SKM-1 treated with dmso at 0.1 percent for 144 hours (cell line): ENCODE measurements at regions not wholly inside any gene's neighbourhood (a gene's known extent, or its start where the extent isn't known, plus 50 kb on each side); places are given as distances from the start of the nearest gene placed in this dataset.
A peak's percentile ranks its signal among the peaks of the same experiment; 100 is the strongest.
"Not testable (repeated sequence)": the region's sequence is repeated elsewhere in the genome, so short reads cannot be mapped to it uniquely, and the experiment has no call there.

Source experiments
- DNase-seq: peaks from one replicate; lab custom pipeline; 2025; ENCODE audit not compliant: unreplicated experiment; lab: John Stamatoyannopoulos, UW

- DNase-seq: no peak
These were observed 1616.1 kb upstream of the ADGRL3 start for GRCh38 chr4:59583845-59584568.

DNA sequence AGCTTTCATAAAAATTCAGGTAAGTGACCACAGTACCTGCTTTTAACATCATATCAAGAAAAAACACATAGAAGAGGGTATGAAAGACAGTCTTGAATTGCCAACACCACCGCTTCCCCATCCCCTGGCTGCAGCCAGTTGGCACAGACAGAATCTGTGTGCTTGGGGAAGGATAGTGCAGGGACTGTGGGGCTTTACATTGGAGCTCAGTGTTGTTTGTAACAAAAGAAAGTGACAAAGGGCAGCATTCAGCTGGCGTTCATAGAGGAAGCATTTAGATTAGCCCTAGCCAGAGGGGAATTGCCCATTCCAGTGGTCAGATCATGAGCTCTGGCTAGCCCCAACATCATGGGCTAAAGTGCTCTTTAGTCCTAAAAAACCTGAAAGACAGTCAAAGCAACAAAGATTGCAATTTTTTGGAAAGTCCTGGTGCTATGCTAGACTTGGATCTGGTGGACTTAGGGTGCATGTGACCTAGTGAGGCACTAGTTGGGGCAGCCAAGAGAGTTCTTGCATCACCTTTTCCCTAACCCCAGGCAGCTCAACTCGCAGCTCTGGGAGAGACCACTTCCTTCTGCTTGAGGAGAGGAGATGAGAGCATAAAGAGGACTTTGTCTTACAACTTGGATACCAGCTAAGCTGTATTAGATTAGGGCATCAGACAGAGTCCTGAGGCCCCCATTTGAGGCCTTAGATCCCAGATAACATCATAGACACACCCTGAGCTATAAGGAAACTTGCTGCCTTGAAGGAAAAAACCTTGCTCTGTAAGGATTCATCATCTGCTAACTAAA, 1602.4 kb upstream of the ADGRL3 start:
- DNase-seq: peak; percentile 19

GRCh38 chr4:59598330-59598618, 1601.9 kb upstream of the ADGRL3 start:
- DNase-seq: no peak

DNA sequence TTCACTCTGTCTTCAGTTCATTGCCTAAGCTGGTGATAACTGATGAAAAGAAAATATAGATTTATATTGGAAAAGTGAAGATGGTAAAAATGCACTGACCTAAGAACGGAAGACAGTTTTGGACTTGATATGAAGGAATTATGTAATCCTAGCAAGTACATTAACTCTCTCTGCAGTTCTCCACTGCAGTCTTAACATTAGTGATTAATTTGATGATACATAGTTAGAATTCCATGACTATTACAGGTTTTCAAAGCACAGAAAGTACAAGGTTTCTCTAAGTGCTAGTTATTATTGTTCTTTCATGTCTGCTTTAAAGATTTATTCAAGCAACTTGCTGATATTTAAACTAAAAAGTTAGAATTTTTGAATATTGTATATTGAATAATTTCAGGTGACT, 1591.7 kb upstream of the ADGRL3 start:
- DNase-seq: no peak

DNA sequence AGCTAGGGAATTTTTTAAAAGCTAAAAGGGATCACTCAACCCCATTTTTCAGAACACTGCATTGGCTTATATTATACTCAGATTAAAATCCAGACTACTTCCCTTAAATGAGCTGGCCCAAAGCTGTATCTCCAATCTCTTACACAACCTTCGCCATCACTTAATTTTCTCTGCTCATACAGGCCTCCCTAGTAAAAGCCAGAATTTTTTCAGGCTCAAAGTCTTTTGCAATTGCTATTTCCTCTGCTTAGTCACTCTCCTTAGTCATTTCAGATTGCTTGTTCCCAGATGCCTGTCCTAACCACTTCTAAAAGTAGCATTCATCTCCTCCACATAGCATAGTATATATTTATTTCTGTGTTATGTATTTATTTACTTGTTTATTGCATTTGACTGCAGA, 1587.9 kb upstream of the ADGRL3 start:
- peak; percentile 79 for DNase-seq

DNA sequence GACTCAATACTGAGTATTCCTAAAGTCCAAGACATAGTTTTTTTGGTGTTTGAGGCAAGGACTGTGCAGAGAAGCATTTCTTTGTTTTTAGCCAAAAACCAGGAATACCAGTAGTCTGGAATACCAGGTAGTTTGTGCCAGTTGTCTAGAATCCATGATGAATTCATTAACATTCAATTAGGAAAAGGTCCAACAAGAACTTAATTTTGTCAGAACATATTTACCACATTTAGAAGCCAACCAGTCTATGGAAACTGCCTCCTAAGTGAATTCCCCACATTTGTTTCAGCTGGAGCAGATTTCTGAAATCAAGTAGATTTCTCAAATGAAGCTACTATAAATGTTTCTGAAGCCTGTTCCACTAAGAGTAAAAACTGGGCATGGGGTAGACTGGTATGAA, 1584.8 kb upstream of the ADGRL3 start:
- no peak for DNase-seq

DNA sequence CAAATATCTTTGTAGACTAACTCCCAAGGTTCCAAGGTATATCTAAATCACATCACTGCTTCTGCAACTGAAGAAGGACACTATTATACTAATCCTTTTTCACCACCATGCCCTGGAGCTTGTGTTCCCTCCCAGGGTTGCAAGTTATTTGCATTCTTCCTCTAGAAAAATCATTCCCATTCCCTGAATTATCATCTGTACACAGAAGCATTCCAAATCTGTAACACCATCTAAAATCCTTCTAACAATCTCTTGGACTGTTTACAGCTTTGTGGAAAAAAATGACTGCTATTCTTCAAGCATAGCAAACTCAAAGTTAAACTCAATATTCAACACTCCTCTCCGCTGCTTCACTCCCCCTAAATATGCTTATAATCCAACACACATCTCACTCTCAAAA, 1570.8 kb upstream of the ADGRL3 start:
- DNase-seq: no peak

DNA sequence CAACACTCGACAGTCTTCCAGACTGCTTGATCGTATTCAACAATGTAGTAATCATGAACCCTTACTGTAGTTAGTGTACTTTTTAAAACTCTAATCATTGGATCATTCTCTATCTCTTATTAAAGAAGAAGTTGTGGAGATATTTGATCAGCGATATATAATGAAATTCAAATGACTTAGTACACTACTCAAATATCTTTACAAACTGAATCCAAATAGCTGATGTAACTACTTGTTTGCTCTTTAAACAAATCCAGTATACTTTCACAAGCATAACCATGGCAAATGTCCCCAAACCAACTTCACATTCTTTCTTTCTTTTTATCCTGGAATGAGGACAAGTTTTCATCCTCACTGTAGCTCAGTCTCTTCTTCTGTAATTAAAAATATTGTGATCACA, 1569.9 kb upstream of the ADGRL3 start:
- no peak for DNase-seq

- DNase-seq: no peak
These were observed 1569.2 kb upstream of the ADGRL3 start for GRCh38 chr4:59630922-59631321.

DNA sequence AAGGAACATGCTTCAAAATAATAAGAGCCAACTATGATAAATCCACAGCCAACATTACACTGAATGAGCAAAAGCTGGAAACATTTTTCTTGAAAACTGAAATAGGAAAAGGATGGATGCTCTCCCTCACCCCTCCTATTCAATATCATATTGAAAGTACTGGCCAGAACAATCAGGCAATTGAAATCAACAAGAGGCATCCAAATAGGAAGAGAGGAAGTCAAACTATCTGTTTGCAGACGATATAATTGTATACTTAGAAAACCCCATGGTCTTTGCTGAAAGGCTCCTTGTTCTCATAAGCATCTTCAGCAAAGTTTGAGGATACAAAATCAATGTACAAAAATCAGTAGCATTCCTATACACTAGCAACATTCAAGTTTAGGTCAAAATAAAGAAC, 1562.5 kb upstream of the ADGRL3 start:
- DNase-seq: no peak

DNA sequence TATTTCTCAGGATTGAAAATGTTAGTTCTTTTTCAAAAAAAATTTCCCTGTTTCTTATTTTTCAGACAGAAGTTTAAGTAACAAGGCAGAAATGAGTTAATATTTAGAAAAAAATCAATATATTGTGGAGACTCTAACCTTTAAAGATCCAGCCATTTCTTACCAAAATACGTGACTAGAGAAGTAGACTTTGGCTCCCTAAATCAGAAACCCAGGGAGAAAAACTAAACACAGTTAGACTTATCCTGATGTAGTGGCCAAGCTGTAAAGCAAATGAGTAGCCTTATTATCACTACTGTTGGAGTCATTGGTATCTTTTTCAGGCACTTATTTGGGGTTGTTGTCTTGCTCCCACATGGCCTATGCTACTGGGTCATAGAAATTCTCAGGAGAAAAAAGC, 1556.4 kb upstream of the ADGRL3 start:
- no peak for DNase-seq

DNA sequence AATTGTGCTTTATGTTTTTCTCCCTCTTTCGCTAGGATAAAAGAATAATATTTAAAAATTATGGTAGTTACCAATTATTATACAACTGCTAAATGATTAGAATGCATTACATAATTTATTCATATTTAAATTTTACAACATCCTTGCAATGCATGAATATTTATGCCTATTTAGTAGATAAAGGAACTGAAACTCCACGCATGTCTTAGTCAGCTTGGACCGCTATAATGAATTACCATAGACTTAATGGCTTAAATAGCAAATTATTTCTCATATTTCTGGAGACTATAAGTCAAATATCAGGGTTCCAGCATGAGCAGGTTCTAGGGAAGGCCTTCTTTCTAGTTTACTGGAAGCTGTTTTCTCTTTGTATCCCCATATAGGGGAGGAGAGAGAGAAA, 1555.4 kb upstream of the ADGRL3 start:
- no peak for DNase-seq

GRCh38 chr4:59646082-59646481, 1554.0 kb upstream of the ADGRL3 start:
- no peak for DNase-seq

DNA sequence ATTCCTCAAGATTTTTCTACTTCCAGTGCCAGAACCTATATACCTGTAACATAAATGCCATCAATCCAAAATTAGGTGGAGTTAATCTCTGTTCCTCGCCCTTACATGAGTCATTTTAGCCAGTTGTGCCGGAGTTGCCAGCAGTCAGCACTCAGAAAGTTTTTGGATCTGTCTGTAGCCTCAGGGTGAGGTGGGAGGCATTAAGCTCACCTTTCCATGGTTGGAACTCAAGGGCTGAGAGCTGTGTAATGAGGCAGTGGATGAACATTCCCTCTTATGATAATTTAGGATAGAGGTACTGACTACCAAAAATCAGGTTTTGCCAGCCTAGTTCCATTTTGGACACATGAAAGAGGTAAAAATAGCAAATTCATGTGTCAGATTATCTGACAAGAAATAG, 1553.1 kb upstream of the ADGRL3 start:
- no peak for DNase-seq

DNA sequence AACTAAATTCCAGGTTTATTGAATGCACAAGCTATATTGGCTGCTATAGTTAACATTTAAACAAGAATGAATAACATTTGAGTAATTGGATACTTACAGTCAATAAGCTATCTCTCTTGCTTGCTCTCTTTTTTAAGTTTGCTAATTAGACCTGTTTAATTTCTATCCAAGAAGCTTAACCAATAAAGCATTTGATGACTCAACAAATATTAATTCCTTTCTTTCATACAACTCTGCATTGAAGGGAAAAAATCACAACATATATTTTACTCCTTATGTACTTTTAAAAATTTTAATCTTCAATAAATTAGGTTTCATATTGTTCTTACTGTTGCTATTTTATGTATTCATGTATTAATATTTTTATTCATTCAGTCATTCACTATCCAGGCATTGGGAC, 1552.6 kb upstream of the ADGRL3 start:
- DNase-seq: no peak

DNA sequence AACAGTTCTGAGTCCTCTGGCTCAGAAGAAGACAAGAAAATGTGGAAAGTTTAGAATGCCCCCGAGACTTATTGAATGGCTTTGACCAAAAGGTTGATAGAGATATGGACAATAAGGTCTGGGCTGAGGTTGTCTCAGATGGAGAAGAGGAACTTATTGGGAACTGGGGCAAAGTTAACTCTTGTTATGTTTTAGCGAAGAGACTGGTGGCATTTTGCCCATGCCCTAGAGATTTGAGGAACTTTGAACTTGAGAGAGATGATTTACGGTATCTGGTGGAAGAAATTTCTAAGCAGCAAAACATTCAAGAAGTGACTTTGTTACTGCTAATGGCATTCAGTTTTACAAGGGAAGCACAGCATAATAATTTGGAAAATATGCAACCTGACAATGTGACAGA, 1549.3 kb upstream of the ADGRL3 start:
- no peak for DNase-seq

DNA sequence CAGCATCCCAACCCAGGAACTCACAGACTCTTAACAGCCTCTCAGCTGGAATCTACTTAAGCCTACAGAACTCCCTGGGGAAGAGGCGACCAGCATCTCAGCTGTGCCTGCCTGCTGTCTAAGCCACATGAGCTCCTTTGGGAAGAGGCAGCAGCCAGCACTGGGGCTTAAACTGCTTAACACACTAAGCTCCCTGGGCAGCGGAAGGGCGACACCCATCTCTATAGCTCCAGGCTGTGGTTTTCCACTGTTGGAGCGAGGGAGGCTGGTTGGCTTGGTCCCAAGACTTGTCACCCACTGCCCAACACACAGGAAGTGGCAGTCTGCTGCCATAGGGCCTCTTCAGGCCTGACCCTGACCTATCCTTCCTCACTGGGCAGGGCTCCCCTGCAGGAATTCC, 1544.1 kb upstream of the ADGRL3 start:
- no peak for DNase-seq

GRCh38 chr4:59664771-59665170, 1535.4 kb upstream of the ADGRL3 start:
- no peak for DNase-seq

- no peak for DNase-seq
These were observed 1533.5 kb upstream of the ADGRL3 start for GRCh38 chr4:59666645-59667044.

DNA sequence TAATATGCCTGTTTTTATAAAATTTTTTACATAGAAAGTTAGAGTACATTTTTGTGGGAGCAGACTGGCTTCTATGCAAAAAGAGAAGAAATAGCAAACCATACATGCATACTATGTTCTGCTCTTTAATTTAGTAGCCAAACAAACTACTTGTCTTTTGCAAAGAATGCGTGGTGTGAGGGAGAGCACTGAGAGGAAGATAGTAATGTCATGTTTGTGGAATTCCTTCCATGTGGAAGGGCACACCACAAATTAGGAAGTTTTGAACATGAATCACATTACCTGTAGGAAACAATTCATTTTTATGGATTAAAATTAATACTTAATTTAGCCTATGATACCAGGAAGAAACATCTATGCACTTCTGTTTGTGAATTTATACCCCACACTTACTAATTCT, 1529.1 kb upstream of the ADGRL3 start:
- DNase-seq: no peak

DNA sequence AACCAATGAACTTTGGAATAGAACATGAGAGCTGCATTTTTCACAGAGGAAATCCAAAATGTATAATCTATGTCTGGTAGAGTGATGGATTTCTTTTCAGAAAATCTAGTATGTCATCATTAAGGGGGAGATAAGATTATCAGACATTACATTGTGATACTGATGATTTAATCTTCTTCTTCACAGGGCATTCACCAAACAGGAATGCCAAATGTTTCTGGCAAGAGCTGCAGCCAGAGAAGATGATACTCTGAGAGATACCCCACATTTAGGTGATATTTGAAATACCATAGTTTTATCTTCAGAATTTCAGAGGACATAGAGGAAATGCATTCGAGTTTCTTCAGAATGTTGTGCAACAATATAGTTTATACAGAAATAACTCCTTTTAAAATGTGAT, 1523.7 kb upstream of the ADGRL3 start:
- DNase-seq: no peak

- not testable (repeated sequence) for DNase-seq
These were observed 1523.1 kb upstream of the ADGRL3 start for GRCh38 chr4:59676992-59677391.

DNA sequence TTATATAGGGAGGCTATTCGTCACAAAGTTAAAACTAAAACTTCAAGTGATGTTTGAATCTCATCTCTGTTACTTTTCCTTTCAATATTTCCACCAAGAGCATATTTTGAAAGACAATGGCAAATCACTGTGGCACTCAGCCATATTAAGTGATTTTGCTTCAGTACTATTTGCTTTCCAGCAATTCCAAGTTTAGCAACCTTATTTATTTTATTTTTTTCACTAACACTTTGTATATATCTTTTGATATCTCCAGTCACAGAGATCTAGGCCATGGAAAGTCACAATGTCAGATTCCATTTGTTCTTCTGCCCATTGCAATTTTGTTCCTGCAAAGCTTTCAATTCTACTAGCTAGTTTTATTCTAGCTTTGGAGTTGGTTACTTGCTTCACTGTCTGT, 1514.5 kb upstream of the ADGRL3 start:
- no peak for DNase-seq
